ENCODE measurements at regions not wholly inside any gene's neighbourhood (a gene's known extent, or its start where the extent isn't known, plus 50 kb on each side); places are given as distances from the start of the nearest gene placed in this dataset.
A peak's percentile ranks its signal among the peaks of the same experiment; 100 is the strongest.
"Not testable (repeated sequence)": the region's sequence is repeated elsewhere in the genome, so short reads cannot be mapped to it uniquely, and the experiment has no call there.

DNA sequence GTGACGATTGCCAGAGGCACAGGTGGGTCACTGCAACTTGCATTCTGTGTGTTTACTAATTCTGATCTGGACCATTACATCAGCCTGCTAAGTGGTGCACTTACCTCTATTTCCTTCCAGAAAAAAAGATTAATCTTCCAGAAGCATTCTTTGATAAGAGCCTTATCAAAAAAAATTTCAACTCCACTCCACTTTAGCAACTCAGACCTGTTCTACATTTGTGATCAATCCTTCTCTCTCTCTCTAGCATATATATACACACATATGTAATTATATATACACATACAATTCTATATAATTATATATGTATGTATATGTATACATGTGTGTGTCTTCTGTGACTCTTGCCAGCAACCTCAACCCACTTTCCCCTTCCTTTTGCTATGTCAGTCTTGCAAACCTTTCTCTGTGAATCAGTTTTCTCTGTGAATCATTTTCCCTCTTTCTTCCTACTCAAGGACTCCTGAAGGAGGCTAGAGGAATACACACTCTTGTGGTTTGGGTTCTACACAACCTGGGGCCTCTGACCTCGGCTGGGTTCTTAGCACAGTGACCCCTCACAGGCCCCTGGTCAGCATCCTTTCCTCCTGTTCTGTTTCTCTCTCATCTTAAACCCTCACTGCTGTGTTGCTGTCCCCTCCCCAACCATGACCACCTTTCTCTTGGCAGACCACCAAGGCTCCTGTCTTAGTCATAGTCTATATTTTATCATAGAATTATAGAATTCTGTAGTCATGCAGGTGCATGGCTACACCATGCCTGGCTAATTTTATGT lies 130.4 kb upstream of the PELI1 start:
- TF ChIP-seq, protein P1, sequence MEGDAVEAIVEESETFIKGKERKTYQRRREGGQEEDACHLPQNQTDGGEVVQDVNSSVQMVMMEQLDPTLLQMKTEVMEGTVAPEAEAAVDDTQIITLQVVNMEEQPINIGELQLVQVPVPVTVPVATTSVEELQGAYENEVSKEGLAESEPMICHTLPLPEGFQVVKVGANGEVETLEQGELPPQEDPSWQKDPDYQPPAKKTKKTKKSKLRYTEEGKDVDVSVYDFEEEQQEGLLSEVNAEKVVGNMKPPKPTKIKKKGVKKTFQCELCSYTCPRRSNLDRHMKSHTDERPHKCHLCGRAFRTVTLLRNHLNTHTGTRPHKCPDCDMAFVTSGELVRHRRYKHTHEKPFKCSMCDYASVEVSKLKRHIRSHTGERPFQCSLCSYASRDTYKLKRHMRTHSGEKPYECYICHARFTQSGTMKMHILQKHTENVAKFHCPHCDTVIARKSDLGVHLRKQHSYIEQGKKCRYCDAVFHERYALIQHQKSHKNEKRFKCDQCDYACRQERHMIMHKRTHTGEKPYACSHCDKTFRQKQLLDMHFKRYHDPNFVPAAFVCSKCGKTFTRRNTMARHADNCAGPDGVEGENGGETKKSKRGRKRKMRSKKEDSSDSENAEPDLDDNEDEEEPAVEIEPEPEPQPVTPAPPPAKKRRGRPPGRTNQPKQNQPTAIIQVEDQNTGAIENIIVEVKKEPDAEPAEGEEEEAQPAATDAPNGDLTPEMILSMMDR (IDR thresholded peaks at IDR 0.05) = no peak
- Histone ChIP-seq H3K27me3 (ENCODE audit: insufficient read depth in 3 of 3, low read length in 2 of 3) (no peaks in the 10 kb centered on the region), H3K36me3 (ENCODE audit: insufficient read depth in 1 of 2, low read depth in 1 of 2) (no peaks in the 10 kb centered on the region), H3K27ac (peak overlapping the region; percentile 67), H3K4me1 (peaks cover 18% of the 10 kb centered on the region), H3K4me3 (peak overlapping the region; percentile 13), H3K9me3 (no peaks in the 10 kb centered on the region)
- no peak for DNase-seq
- no peak for ATAC-seq
- intact Hi-C loops (cut with DNase I) = no loop called here
- 65 to 87% (median 70%) methylated on average over 2 of the region's 2 CpGs for WGBS, 3 donors

DNA sequence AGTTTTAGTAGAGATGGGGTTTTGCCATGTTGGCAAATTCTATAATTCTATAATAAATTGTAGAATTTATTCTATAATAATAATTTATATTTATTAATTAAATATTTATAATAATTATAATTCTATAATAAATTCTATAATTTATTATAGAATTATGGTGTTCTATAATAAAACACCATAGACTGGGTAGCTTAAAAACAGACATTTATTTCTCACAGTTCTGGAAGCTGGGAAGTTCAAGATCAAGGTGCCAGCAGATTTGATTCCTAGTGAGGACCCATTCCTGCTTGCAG lies 130.9 kb upstream of the PELI1 start:
- ATAC-seq (no peak), DNase-seq (no peak)
- peaks cover 18% of the 10 kb centered on the region for H3K4me1 ChIP-seq
- no peak overlapping the region for H3K27ac ChIP-seq
- H3K36me3 ChIP-seq (ENCODE audit: insufficient read depth in 1 of 2, low read depth in 1 of 2) = no peaks in the 10 kb centered on the region
- intact Hi-C loops (cut with DNase I) = no loop called here
- no peaks in the 10 kb centered on the region for H3K9me3 ChIP-seq
- H3K4me3 ChIP-seq = no peak overlapping the region
- no peaks in the 10 kb centered on the region for H3K27me3 ChIP-seq (ENCODE audit: insufficient read depth in 3 of 3, low read length in 2 of 3)
- TF ChIP-seq, protein P1 (IDR thresholded peaks at IDR 0.05) = no peak

DNA sequence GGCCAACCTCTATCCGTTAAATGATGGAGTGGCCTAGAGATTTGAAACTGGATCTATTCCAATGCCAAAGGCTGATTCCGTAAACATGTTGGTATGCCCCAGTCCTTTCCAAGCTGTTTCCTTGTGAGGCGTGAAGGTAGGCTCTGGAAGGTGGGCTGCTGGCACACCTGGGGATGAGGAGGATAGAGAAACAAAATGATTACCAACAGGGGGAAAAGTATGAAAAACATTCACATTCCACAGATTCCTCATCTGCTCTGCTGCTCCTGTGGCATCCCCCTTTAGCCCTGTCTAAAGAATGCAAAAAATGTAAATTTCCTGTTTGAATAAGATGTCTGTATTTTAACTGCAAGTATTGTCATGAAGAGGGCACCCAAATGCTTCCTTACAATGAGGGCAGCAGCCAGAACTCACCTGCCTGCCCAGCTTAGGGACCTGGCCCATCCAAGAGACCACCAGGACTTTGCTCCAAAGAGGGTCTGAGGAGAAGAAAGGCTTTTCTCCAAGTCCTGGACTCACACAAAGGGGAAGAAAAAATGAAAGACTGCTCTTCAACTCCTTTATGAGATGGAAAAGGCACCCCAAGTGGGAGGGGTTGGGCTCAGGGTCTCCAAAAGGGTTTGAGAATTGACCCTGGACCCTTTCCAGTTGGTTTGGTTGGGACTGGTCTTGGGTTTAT lies 132.3 kb upstream of the PELI1 start:
- ATAC-seq = no peak
- H3K4me3 ChIP-seq = no peak overlapping the region
- DNase-seq = no peak
- TF ChIP-seq, protein P1 (IDR thresholded peaks at IDR 0.05) = no peak
- no peaks in the 10 kb centered on the region for H3K36me3 ChIP-seq (ENCODE audit: insufficient read depth in 1 of 2, low read depth in 1 of 2)
- peaks cover 18% of the 10 kb centered on the region for H3K4me1 ChIP-seq
- H3K27ac ChIP-seq = no peak overlapping the region
- 89 to 92% (median 91%) methylated on average over 3 of the region's 3 CpGs for WGBS, 3 donors
- H3K9me3 ChIP-seq = no peaks in the 10 kb centered on the region
- intact Hi-C loops (cut with DNase I) = no loop called here
- H3K27me3 ChIP-seq (ENCODE audit: insufficient read depth in 3 of 3, low read length in 2 of 3) = no peaks in the 10 kb centered on the region

DNA sequence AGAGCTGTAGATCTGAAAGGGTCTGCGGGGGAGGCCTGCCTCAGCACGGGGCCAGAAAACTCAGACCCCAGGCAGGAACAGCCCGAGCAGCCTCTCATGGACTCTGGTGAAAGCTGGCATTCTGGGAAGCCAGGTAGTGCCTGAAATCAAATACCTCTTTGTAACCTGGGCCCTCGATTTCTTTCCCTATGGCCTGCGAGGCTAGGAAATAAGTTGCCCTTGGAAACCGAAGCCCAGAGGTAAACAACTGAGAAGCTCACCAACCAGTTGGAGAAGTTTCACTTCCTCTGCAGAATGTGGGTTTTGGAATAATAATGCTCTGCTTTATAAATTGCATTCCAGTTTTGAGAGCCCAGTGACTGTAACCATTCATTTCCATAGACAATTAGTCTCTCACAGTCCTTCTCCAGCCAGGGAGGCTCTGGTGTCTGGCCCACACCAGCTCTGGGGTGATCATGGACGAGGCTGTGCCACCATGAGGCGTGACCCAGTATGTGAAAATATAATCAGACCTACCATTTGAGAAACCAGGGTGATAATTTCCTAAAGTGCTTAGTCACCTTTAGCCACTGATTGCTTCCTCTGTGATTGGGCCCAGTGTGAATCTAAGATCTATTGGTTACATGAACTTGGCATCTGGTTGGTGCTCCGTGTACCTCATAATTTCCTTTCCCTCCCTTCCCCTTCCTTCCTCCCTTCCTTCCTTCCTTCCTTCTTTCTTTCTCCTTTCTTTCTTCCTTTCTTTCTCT lies 133.1 kb upstream of the PELI1 start:
- Histone ChIP-seq H3K9me3 (no peaks in the 10 kb centered on the region), H3K27ac (no peak overlapping the region), H3K4me1 (peaks cover 18% of the 10 kb centered on the region), H3K4me3 (no peak overlapping the region), H3K27me3 (ENCODE audit: insufficient read depth in 3 of 3, low read length in 2 of 3) (no peaks in the 10 kb centered on the region), H3K36me3 (ENCODE audit: insufficient read depth in 1 of 2, low read depth in 1 of 2) (no peaks in the 10 kb centered on the region)
- TF ChIP-seq, protein P1 (IDR thresholded peaks at IDR 0.05) = no peak
- 86 to 91% (median 86%) methylated on average over 9 of the region's 9 CpGs for WGBS, 3 donors
- no peak for DNase-seq
- no peak for ATAC-seq
- intact Hi-C loops (cut with DNase I) = no loop called here

DNA sequence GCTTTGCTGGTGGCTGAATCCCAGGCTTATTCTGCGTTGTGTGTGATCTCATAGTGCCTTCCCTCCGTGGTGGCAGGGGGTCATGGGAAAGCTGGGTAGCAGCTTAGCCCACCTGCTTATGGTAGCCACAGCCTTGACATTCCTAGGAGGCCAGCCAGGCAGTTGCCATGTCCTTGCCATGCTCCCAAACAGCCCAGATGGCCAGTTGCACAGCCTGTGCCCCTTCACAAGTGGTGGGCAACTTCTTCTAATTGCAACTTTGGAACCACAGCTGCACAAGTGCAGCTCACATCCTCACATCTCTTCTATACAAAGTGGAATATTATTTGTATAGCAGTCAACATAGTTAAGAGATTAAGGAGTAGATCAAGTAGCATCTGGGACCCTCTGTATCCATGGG lies 136.6 kb upstream of the PELI1 start:
- DNase-seq; intact Hi-C loops (cut with DNase I); H3K27ac ChIP-seq; H3K27me3 ChIP-seq (ENCODE audit: insufficient read depth in 3 of 3, low read length in 2 of 3); H3K4me3 ChIP-seq; ATAC-seq; H3K4me1 ChIP-seq; H3K9me3 ChIP-seq; H3K36me3 ChIP-seq (ENCODE audit: insufficient read depth in 1 of 2, low read depth in 1 of 2): not testable (repeated sequence)
- no CpG with 5 or more reads among the region's 2 CpGs for WGBS, 3 donors
